Daoy (cell line): ENCODE measurements at regions not wholly inside any gene's neighbourhood (a gene's known extent, or its start where the extent isn't known, plus 50 kb on each side); places are given as distances from the start of the nearest gene placed in this dataset.
"Not testable (repeated sequence)": the region's sequence is repeated elsewhere in the genome, so short reads cannot be mapped to it uniquely, and the experiment has no call there.

Experiments
- DNase-seq: peaks from one replicate; pipeline ENCODE4 v3.0.0-alpha.2; 2015; ENCODE audit warnings: low read depth

DNA sequence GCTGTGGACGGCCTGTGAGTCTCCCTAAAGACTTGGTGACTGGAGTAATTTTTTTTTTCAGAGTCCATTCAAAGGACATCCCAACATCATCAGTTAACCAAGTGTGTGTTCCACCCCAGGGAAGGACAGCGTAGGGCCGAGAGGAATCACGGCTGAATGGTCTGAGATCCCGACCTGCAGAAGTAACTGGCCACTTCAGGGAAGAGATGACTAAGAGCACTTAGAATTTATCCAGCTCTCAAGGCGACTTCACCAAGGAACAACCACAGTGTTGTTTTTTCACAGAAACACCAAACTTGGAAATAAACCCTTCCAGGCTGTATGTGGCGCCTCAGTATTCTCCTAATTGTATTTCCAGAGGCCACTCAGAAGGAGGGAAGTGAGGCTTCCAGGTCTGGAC lies 231.6 kb downstream of the FNDC1 start:
- DNase-seq: no peak

DNA sequence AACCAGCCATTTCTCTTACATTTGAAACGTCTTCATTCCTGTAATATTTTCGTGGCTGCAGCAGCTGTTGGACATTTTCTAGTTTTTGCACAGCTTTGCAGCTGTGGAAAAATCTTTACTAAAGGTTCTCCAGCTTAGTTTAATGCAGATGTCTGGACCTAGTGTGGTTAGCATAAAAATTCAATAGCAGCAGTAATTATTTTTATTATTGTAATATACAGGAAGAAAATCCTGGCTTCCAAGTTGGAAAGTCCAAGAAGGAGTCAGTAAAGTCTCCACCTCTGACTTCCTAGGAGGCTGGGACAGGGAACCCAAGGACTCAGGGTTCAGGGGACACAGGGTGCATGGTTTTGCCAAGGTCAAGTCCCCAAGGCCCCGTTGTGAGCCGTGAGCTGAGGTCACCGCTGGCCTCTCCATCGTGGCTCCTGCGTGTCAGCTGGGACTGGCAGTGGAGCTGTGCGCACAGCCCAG lies 230.6 kb downstream of the FNDC1 start:
- no peak for DNase-seq

DNA sequence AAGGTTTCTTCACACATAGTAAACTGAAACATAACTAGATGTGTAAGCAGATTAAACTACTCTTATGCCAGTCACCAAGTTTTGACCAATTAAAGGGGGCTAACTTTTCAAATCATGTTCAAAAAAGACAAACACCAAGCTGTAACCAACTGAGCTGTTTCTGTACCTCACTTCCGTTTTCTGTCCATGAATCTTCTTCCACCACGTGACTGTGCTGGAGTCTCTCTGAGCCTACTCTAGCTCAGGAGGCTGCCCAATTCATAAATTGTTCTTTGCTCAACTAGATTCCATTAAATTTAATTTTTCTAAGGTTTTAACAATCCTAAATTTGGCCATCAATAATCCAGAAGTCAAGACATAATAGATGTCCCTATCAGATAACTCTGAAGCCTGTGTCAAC lies 229.4 kb downstream of the FNDC1 start:
- no peak for DNase-seq

DNA sequence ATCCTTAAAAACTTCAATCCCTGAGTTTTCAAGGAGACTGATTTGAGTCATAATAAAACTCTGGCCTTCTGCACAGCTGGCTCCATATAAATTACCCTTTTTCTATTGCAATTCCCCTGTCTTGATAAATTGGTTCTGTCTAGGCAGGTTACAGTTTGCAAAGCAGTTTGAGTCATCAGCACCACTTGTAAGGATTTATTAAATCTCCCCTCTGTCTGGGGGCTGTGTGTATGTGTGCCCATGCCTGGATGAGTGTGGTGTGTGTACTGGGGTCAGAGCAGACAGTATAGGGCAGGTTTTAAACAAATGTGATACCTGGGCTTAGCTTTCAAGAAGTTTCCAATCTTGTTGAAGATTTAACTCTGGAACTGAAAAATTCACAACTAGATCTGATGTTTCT lies 228.6 kb downstream of the FNDC1 start:
- DNase-seq: no peak

DNA sequence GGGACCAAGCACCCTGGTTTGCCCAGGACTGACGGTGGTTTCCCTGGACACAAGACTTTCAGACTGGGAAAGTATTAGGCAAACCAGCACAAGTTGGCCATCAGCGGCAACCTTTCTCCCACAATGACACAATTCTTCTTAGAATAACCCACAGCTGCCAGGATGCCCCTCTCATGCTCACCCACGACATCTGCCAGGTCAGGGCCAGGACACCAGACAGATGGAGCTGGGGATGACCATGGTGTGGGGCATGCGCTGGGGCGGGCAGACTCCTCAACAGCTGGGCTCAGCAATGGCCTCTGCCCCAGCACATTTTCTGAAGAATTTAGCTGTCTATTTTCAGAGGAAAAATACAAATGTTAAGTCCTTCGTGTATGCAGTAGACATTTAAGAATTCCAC lies 226.4 kb downstream of the FNDC1 start:
- DNase-seq: no peak

DNA sequence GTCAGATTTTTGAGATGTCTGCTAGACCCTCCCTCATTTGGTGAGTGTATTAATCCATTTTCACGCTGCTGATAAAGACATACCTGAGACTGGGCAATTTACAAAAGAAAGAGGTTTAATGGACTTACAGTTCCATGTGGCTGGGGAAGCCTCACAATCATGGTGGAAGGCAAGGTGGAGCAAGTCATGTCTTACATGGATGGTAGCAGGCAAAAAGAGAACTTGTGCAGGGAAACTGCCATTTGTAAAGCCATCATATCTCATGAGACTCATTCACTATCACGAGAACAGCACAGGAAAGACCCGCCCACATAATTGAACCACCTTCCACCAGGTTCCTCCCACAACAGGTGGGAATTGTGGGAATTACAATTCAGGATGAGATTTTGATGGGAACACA lies 223.5 kb downstream of the FNDC1 start:
- not testable (repeated sequence) for DNase-seq

DNA sequence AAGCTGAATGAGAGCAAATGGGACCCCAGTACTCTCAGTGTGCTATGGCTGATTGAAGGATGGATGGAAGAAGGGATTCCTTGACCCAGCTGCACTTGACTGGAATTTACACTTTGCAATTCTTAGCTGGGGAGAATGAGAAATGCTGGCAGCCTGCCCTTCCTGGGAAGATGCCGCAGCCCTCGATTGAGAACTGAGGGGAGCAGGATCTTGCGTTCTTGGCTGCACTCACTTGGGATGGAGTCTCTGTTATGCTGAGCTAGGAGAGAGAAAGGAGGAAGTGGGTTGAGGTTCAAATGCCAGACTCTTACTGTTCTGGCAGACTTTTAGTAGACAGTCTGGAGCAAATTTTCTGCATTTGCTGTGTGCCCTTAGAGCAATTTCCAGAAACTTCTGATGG lies 221.2 kb downstream of the FNDC1 start:
- DNase-seq: no peak

DNA sequence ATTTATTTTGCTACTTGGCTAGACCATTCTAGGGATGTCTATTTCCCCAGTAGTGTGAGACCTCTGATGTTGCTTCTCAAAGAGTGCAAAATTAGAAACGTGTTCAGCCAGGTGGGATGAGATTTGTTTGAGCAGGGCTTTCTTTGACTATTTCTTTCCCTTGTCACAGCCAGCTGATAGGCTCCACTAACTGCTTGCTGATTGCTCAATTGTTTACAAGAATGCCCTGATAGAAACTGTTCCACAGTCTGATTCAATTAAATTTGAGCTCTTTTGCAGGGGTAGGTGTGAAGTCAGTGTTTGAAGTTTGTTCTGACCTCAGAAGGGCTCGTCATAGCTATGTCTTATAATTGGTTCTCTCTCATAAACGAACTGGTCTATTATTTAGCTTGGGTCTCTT lies 220.5 kb downstream of the FNDC1 start:
- DNase-seq: no peak

DNA sequence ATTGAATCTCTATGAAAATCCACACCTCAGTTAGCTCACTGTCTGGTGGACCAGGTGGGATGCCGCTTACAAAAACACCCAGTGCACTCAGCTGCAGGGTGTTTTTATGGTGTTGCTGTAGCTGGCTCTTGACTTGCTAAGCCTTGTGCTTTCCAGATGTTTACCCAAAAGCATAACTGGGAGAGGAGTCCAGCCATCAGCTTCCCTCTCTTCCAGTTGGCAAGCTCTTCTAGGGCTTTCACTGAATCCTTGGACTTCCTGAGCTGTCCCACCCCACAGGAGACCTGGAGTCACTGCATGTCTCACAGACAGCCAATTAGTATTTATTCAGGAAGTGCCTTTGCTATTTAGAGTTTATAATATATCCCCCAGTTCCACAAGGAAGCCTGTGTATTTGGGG lies 210.9 kb downstream of the FNDC1 start:
- no peak for DNase-seq

DNA sequence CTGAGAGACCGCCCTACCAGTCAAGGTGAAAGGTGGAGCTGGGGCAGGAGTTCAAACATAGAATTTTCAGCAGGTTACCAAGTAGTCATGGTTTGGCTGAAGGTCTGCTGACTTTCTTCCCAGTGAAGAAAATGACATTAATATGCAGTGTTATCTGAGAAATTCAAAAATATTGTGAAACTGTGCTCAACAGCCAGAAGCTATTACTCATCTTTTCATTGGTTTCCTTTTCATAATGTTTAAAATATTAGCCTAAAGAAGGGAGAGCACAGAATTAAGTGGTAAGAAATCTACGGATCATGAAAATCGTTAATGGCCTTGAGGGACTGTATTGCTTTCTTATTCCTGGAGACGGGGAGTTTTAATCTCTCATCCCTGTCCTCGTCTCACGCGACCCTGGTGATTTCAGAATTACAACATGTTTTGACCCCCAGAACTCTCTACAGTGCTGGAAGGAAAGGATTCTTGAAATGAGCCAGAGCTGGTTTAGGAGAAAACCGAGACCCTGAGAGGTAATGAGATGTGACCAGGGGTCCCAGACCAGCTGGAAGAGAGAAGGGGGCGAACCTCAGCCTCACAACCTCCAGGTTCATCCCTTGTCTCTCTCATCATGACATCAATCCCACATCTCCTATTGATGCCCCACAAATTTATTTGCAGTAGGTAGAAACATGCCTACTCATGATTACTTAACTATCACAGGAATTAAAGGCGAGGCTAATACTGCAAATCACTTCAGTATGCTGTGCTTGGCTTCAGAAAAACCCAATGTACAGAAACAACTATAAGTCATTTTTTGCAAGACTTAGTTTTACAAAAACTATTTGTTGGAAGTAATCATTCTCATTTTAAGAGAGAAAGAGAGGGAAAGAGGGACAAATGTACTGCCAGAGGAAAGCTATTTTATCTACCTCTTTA lies 209.5 kb downstream of the FNDC1 start:
- no peak for DNase-seq

DNA sequence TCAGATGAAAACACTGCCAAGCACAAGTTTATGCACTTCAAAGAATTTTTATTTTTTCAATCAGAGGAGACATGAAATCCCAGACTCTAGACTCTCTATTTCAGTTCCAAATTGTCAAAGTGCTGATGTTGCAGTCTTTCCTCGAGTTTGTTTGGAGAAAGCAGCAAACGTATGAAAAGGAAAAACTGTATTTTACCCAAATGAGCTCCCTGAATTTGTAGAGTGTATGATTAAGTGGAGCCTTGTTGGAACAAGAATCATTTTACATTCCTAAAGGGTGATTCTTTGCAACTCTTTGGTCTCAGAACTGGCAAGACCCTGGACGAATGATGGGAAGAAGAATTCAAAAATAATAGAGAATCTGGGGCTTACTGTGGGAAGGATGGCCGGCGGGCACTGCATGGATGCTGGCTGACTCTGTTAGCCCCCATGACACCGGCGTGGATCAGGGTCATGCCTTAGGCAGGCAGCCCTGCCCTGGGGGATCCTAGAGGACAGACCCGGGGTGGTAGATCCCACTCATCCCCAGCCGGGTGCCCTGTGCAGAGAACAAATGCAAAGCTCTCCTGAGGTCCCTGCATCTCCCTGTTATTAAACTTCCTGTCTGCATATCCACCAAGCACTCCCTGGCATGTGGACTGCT lies 207.4 kb downstream of the FNDC1 start:
- DNase-seq: no peak

DNA sequence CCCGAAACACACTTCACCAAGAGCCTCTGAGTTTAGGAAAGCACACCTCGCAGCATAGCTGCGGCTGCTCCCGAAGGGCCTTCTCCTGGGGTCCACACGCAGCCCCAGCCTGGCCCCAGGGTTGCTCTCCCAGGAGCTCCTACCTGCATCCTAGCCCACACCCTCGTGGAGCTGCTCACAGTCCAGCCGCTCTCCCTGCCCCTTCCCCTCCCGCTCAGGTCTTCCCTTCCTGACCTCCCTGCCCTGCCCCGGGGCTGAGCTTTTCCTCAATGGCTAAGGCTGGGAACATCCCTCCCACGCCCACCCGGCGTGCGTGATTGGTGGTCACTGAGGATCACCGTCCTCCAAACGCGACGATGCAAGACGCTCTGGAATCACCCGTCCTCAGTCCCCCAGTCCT lies 205.8 kb downstream of the FNDC1 start:
- DNase-seq: no peak

DNA sequence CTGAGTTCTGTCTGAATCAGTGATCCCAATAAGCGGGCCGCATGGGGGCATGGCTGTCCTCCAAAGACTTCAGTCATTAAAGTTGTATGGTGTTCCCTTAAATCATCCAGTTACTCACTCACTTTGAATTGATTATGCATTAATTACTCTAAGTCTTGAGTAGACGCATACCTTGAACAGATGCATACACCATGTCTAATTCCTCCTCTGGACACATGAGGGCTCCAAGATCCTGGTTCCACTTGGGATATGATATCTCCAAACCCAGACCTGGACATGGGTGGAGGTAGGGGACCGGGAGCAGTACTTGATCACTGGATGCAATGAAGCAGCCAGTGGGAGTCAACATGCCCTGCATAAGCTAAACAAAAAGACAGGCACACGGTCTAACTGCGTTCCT lies 204.5 kb downstream of the FNDC1 start:
- no peak for DNase-seq

DNA sequence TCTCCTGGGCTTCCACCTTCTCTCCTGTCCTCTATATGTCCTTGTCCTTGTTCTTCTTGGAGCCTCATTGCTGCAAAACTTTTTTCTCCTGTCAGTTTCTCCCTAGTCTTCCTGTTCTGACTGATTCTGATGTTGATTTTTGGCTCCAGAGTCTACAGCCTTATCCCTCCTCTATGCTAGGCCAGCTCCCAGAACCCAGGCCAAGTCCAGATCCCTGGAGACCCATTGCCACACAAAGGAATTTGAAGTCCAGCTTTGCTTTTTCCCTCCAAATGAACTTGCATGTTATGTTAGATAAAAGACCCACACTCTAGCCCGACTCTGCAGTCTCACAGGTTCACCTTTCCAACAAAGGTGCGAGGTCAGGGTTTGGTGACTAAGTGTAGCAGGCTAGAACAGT lies 203.1 kb downstream of the FNDC1 start:
- no peak for DNase-seq

DNA sequence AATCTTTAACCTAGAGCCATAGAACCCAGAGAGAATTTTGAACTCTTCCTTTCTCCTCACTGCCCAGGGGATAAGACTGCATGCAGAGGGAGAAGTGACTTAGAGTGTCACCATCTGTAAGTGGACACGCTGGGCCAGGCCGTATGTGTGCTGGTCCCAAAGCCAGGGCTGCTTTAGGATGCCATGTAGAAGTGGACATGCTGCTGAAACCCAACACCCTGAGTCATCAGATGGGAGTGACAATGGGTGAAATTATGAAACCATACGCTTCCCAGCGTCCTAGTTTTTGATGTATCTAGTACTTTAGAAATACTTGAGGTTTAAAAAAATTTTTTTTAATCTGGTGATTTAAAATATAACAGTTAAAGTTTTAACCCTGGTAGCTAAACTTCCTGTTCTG lies 191.1 kb downstream of the FNDC1 start:
- no peak for DNase-seq

DNA sequence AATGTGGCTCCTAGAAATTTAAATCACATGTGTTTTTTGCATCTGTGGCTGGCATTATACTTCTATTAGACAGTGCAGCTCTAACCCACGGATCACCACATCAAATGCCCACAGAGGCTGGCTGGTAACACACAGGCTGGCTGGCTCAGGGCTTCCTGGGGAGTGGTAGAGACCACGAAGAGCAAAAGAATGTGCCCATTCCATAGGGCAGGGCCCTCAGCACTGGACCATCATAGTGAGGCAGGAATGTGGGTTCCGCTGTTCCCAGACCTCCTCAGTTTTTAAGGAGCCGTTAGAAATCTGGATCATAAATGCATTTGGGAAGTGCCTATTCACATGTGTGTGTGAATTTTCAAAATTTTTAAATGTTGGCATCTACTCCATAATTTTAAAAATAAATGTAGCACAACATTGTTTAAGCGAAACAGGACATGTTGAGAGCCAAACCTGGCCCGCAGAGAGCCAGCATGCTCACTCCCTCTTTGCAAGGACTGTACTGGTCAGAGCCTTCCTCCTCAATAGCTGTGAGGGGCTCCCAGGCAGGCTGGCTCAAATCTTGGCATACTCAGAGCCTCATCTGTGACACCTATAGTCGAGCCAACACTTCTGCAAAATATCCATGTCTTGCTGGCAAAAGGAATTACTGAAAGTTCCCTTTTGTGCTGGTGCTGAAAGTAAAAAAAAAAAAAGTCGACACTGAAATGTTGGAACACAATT lies 190.5 kb downstream of the FNDC1 start:
- DNase-seq: no peak

DNA sequence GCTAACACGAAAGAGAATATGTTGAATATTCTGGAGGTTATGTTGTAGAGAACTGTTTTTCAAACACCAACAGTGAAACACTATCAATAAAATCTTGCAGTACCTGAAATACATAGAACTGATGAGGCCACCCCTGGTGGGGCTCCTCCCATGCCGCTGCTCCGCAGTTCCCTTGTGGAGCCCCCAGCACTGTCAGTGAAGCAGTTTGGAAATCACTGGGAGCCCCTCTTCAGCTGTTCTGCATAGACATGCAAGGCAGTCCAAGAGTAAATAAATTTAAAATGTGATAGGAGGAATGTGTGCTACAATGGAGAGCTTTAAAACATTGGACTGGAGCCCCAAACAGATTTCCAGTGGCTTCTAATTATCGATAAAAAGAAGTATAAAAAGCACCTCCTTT lies 189.4 kb downstream of the FNDC1 start:
- no peak for DNase-seq

DNA sequence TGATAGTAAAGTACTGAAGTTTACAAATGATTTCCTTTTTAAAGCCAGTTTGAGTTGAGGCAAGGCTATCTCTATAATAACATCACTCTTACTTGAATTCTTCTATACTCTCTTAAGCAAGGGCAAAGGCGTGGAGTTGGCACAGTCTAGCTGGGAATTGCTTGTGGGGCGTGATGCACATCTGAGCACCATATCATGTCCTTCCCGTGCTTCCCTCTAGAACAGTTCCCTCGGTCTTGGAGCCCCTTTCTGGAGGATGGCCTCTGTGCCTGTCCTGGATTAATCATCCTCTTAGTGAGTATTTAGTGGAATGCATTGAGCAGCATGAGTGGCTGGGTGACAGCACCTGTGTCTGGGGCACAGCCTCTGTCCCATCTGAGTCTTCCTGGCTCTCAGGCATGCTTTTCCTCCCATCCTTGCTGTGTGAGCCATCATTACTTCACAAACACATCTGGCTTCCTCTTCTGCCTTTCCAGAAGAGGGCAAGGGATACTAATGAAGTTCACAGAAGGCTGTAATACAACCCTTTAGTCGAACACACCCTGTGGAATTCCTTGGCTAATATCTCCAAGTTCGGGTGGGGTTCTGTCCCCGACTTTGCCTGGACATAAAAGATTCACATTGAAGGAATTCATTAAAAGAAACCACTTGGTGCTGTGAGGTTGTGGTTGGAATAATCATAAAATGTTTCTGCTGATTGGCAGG lies 188.2 kb downstream of the FNDC1 start:
- DNase-seq: no peak

DNA sequence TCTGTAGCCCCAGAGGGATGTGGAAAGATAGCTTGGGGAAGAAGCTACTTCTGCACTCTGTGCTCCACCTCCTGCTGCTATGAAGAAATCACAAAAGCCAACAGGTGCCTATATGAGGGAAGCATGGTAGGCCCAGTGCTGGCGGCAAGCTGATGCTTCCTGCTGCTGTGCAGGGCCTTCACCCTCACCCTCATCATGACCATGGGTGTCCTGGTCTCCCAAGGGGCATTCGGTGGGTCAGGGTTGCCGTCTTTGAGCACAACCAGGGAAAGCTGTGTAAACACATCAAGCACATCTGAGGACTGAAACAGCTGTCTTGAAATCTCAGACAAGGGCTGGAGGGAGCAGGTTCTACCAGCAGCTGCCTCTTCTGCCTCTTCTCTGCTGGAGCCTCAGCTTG lies 184.0 kb downstream of the FNDC1 start:
- no peak for DNase-seq

DNA sequence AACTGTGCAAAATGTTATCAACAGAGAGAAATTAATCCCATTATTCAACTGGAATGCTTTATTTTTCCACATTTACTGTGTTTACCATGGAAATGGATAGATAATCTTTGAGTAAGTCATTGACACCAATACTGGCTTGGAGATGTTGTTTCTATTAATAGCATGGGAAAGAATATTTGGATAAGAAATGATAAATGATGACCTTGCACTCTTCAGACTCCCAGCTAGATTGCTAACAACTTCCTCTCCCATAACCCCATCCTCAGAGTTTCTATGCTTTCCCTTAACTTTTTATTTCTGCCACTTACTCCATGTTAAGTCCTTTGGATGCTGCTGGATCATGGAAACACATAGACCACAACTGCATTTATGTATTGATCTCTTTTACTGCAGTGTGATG lies 182.5 kb downstream of the FNDC1 start:
- no peak for DNase-seq

DNA sequence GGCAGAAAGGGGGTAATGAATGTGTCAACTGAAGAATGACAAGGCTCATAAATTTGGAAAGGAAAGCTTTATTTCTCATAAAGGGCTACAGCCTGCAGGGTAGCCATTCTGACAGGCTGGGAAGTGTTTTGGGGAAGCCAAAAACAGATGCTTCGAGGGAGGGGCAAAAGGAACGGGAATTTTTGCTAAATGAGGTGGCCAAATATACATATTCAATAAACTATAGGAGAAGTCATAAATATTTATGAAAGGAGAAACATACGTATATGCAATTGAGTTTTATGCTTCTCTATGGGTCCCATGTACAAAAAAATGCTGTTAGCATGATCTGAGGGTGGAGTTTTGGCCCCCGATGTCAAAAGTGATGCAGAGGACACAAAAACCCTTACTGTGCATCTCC lies 180.7 kb downstream of the FNDC1 start:
- no peak for DNase-seq

DNA sequence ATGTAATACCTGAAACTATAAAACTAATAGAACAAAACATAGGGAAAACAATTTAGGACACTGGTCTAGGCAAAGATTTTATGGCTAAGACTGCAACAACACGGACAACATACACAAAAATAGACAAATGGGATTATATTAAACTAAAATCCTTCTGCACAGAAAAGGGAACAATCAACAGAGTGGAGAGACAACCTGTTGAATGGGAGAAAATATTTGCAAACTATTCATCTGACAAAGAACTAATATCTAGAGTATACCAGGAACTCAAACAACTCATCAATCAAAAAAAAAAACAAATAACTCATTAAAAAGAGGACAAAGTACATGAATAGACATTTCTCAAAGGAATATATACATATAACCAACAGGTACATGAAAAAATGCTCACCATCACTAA lies 174.5 kb downstream of the FNDC1 start:
- no peak for DNase-seq
